B cell (primary cell): ENCODE measurements at regions not wholly inside any gene's neighbourhood (a gene's known extent, or its start where the extent isn't known, plus 50 kb on each side); places are given as distances from the start of the nearest gene placed in this dataset.

Experiments used
- EZH2 ChIP-seq: IDR thresholded peaks from 2 replicates; pipeline ENCODE4 v1.6.1; 2012; ENCODE audit warnings: borderline replicate concordance, low read depth, mild to moderate bottlenecking, moderate library complexity, low read length; ENCODE audit not compliant: insufficient read depth, poor library complexity, severe bottlenecking
- TF ChIP-seq, protein P1 (sequence below): fragments of 200-600 bp; IDR thresholded peaks from one replicate; pipeline ENCODE4 v1.8.0; 2022; ENCODE audit warnings: antibody characterized with exemption, mild to moderate bottlenecking

DNA sequence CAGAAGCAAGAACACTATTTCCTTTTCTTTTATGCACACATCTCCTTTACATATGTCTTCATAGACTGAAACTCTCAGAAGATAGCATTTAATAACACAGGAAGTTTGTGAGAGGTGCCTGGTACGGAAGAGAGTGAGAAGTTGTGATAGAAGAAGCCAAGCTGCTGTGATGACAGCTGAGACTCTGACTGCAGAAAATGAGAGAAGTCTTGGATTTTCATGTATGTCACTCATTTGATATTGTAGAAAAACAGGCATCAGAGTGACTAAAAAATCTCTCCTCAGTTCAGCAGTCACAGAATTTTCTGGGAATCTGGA is 154.9 kb upstream of the BMP2 start:
- no peak for TF ChIP-seq EZH2
- TF ChIP-seq, protein P1, sequence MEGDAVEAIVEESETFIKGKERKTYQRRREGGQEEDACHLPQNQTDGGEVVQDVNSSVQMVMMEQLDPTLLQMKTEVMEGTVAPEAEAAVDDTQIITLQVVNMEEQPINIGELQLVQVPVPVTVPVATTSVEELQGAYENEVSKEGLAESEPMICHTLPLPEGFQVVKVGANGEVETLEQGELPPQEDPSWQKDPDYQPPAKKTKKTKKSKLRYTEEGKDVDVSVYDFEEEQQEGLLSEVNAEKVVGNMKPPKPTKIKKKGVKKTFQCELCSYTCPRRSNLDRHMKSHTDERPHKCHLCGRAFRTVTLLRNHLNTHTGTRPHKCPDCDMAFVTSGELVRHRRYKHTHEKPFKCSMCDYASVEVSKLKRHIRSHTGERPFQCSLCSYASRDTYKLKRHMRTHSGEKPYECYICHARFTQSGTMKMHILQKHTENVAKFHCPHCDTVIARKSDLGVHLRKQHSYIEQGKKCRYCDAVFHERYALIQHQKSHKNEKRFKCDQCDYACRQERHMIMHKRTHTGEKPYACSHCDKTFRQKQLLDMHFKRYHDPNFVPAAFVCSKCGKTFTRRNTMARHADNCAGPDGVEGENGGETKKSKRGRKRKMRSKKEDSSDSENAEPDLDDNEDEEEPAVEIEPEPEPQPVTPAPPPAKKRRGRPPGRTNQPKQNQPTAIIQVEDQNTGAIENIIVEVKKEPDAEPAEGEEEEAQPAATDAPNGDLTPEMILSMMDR = no peak
